Mucosa of descending colon (tissue), 3 donors: ENCODE measurements at regions not wholly inside any gene's neighbourhood (a gene's known extent, or its start where the extent isn't known, plus 50 kb on each side); places are given as distances from the start of the nearest gene placed in this dataset.

Experiments
- ATAC-seq: fragments of 200-7000 bp; cut with Tn5 transposase; one replicate; pipeline ENCODE4 v1.9.1; 2020; ENCODE audit warnings: mild to moderate bottlenecking, moderate library complexity
- DNase-seq, 3 donors: peaks; one replicate each; pipeline ENCODE4 v3.0.0-alpha.2; 2020
- H3K36me3 ChIP-seq: fragments of 200-600 bp; one replicate; pipeline ENCODE4 v1.8.0; 2021; ENCODE audit warnings: low read depth, mild to moderate bottlenecking
- H3K4me1 ChIP-seq: fragments of 200-600 bp; one replicate; pipeline ENCODE4 v1.8.0; 2021; ENCODE audit warnings: low read depth, mild to moderate bottlenecking
- H3K4me3 ChIP-seq: fragments of 200-600 bp; one replicate; pipeline ENCODE4 v1.8.0; 2021; ENCODE audit warnings: mild to moderate bottlenecking
- H3K9me3 ChIP-seq: fragments of 200-600 bp; one replicate; pipeline ENCODE4 v1.8.0; 2021; ENCODE audit warnings: mild to moderate bottlenecking
- CTCF ChIP-seq: fragments of 200-600 bp; IDR thresholded peaks from one replicate; pipeline ENCODE4 v1.8.0; 2022; ENCODE audit warnings: antibody characterized with exemption, mild to moderate bottlenecking
- intact Hi-C, 2 donors: fragments of 100-400 bp; cut with DNase I in 1 of 2; cut with micrococcal nuclease in 1 of 2; formaldehyde crosslinking; loops; one replicate each; pipeline versions ENCODE4 v1.11.0 to v1.11.1; 2022; cut with DNase I, micrococcal nuclease
- donor health status: DM: no; HTN: no; CAD: no; lungs with moderate emphysema.
- donor health status: DM: no; HTN: no; CAD: no.
- donor health status: DM: no; HTN: yes; CAD: no.

GRCh38 chr6:94350833-94351232 is 931.5 kb upstream of the EPHA7 start:
- Histone ChIP-seq H3K4me1 (no peaks in the 10 kb centered on the region), H3K9me3 (no peaks in the 10 kb centered on the region), H3K4me3 (no peak overlapping the region), H3K36me3 (no peaks in the 10 kb centered on the region)
- ATAC-seq, result no peak
- no peak for DNase-seq
- intact Hi-C loops, result no loop called here
- no peak for TF ChIP-seq CTCF

- Histone ChIP-seq H3K36me3 (no peaks in the 10 kb centered on the region), H3K4me3 (no peak overlapping the region), H3K4me1 (no peaks in the 10 kb centered on the region), H3K9me3 (no peaks in the 10 kb centered on the region)
- no peak for TF ChIP-seq CTCF
- DNase-seq (no peak), ATAC-seq (no peak)
- intact Hi-C loops, result no loop called here
These were observed 929.9 kb upstream of the EPHA7 start for GRCh38 chr6:94349227-94349626.

DNA sequence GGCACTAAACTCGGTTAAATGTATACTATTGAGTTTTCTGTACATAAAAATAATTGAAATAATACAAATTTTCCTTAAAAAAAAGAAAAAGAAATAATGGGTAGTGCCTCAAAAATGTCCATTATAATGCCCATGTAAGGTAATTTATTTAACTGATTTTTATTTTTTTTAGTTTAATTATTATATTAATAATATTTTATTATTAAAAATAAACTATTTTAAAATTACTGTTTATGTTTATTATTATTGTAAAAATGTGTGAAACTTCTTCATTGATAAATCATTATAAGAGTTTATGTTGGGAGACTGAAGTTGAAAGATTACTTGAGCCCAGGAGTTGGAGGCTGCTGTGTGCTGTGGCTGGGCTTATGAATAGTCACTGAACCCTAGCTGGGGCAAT is 925.5 kb upstream of the EPHA7 start:
- Histone ChIP-seq H3K36me3 (no peaks in the 10 kb centered on the region), H3K4me1 (no peaks in the 10 kb centered on the region), H3K4me3 (no peak overlapping the region), H3K9me3 (no peaks in the 10 kb centered on the region)
- DNase-seq (no peak), ATAC-seq (no peak)
- TF ChIP-seq CTCF, result no peak
- intact Hi-C loops, result no loop called here

- H3K4me1 ChIP-seq, result no peaks in the 10 kb centered on the region
- DNase-seq, result no peak
- H3K36me3 ChIP-seq, result no peaks in the 10 kb centered on the region
- ATAC-seq, result no peak
- H3K4me3 ChIP-seq, result no peak overlapping the region
- intact Hi-C loops, result no loop called here
- H3K9me3 ChIP-seq, result no peaks in the 10 kb centered on the region
- no peak for TF ChIP-seq CTCF
These were observed 921.8 kb upstream of the EPHA7 start for GRCh38 chr6:94341173-94341572.

GRCh38 chr6:94323853-94324252 is 904.5 kb upstream of the EPHA7 start:
- intact Hi-C loops, result no loop called here
- no peaks in the 10 kb centered on the region for H3K36me3 ChIP-seq
- DNase-seq, result no peak
- ATAC-seq, result peak; percentile 15
- H3K4me3 ChIP-seq, result no peak overlapping the region
- no peaks in the 10 kb centered on the region for H3K9me3 ChIP-seq
- no peak for TF ChIP-seq CTCF
- H3K4me1 ChIP-seq, result no peaks in the 10 kb centered on the region

- H3K36me3 ChIP-seq, result no peaks in the 10 kb centered on the region
- intact Hi-C loops, result no loop called here
- TF ChIP-seq CTCF, result no peak
- no peak overlapping the region for H3K4me3 ChIP-seq
- no peaks in the 10 kb centered on the region for H3K4me1 ChIP-seq
- no peak for ATAC-seq
- no peaks in the 10 kb centered on the region for H3K9me3 ChIP-seq
- DNase-seq, result no peak
These were observed 881.2 kb upstream of the EPHA7 start for GRCh38 chr6:94300424-94301144.
